DND-41 (cell line): ENCODE measurements at regions not wholly inside any gene's neighbourhood (a gene's known extent, or its start where the extent isn't known, plus 50 kb on each side); places are given as distances from the start of the nearest gene placed in this dataset.

Experiments used
- ATAC-seq: fragments of 200-7000 bp; cut with Tn5 transposase; 3 replicates; pipeline ENCODE4 v1.9.1; 2021; ENCODE audit warnings: low read depth; ENCODE audit not compliant: insufficient read depth
- DNase-seq: peaks from one replicate; pipeline ENCODE4 v3.0.0-alpha.2; 2020
- H2AFZ ChIP-seq: 2 replicates; pipeline ENCODE4 v1.6.0; 2012; ENCODE audit warnings: low read depth, low read length
- H3K27ac ChIP-seq: 2 replicates; pipeline ENCODE4 v1.5.1; 2012; ENCODE audit warnings: low read length, inconsistent platforms
- H3K27me3 ChIP-seq: fragments of 200-600 bp; sonication (generic); 2 replicates; pipeline ENCODE4 v1.6.0; 2012; ENCODE audit warnings: low read length, mild to moderate bottlenecking, inconsistent platforms; ENCODE audit not compliant: insufficient read depth, poor library complexity
- H3K36me3 ChIP-seq: 2 replicates; pipeline ENCODE4 v1.5.1; 2012; ENCODE audit warnings: low read length, inconsistent platforms; ENCODE audit not compliant: insufficient read depth
- H3K4me1 ChIP-seq: 2 replicates; pipeline ENCODE4 v1.5.1; 2012; ENCODE audit warnings: mild to moderate bottlenecking, low read length; ENCODE audit not compliant: insufficient read depth
- H3K4me2 ChIP-seq: 2 replicates; pipeline ENCODE4 v1.6.0; 2012; ENCODE audit warnings: mild to moderate bottlenecking, moderate library complexity, low read length, inconsistent platforms; ENCODE audit not compliant: insufficient read depth
- H3K4me3 ChIP-seq, 2 experiments: fragments of 200-600 bp in 1 of 2; shearing (Covaris generic) in 1 of 2; 2 replicates each; pipeline ENCODE4 v1.5.1; 2012 to 2016; ENCODE audit warnings: inconsistent platforms in 2 of 2, low read length in 2 of 2, mild to moderate bottlenecking in 2 of 2, low read depth in 1 of 2, moderate library complexity in 1 of 2
- H3K79me2 ChIP-seq: 2 replicates; pipeline ENCODE4 v1.6.0; 2012; ENCODE audit warnings: low read length, inconsistent platforms; ENCODE audit not compliant: insufficient read depth
- H3K9ac ChIP-seq: 2 replicates; pipeline ENCODE4 v1.6.0; 2012; ENCODE audit warnings: low read depth, mild to moderate bottlenecking, inconsistent platforms, low read length, moderate library complexity
- H3K9me3 ChIP-seq: 2 replicates; pipeline ENCODE4 v1.5.1; 2012; ENCODE audit warnings: low read length, moderate library complexity, mild to moderate bottlenecking, inconsistent platforms; ENCODE audit not compliant: insufficient read depth, severe bottlenecking
- H4K20me1 ChIP-seq: 2 replicates; pipeline ENCODE4 v1.6.0; 2012; ENCODE audit warnings: low read length; ENCODE audit not compliant: insufficient read depth
- CTCF ChIP-seq: IDR thresholded peaks from 2 replicates; pipeline ENCODE4 v1.5.1; 2012; ENCODE audit warnings: borderline replicate concordance, low read length, moderate library complexity, mild to moderate bottlenecking; ENCODE audit not compliant: poor library complexity, severe bottlenecking; ENCODE audit errors: extremely low read depth
- EZH2 ChIP-seq: IDR thresholded peaks from 3 replicates; pipeline ENCODE4 v1.6.1; 2012; ENCODE audit warnings: borderline replicate concordance, low read depth, mild to moderate bottlenecking, moderate library complexity, low read length, inconsistent platforms; ENCODE audit not compliant: severe bottlenecking

DNA sequence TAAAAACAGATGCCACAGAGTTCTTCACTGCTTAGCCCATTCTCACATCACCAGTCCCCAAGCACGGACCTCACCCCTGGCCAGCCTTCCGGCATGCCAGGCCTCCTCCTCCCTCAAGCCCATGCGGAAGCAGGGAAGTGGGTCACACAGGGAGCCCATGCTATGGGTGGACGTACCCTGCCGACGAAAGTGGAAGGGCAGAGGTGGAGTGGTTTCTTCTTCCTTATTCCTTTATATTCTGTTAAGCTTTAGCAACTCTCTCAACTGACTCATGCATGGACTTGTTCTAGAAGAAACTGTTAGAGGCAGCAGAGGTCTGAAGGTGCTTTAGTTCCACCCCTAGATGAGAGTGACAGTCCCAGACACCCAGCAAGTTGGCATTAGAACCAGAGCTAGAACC is 118.6 kb downstream of the LY86 start:
- H3K4me1 ChIP-seq, result peaks cover 58% of the 10 kb centered on the region
- peak overlapping the region; percentile 41; the same call in 1 of the 2 replicates for H3K27ac ChIP-seq
- DNase-seq (no peak), ATAC-seq (no peak)
- H3K4me2 ChIP-seq, result no peak overlapping the region
- H3K36me3 ChIP-seq, result no peaks in the 10 kb centered on the region
- no peak overlapping the region for H3K9ac ChIP-seq
- H2AFZ ChIP-seq, result no peak overlapping the region
- H3K9me3 ChIP-seq, result no peaks in the 10 kb centered on the region
- H3K27me3 ChIP-seq, result no peaks in the 10 kb centered on the region
- H4K20me1 ChIP-seq, result no peaks in the 10 kb centered on the region
- H3K79me2 ChIP-seq, result no peaks in the 10 kb centered on the region
- H3K4me3 ChIP-seq, result no peak overlapping the region
- TF ChIP-seq CTCF (no peak), EZH2 (no peak)

DNA sequence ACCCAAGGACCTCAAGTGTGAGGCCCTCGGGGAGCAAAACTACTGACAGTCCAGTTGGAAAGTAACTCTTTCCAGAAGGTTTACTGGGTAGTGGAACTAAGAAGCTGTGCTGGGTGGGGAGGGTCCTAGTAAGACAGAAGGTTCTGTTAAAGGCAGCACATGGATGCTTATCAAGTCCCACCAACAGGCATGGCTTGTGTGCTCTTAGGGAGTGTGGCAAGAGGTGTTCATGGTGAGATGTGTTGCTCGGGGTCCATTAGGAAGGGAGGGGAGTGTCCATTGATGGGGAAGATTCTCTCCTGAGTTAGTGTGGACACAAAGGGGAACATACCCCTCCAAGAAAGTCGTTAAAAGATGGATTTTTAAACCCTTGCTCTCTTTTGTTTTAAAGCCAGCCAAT is 120.6 kb downstream of the LY86 start:
- Histone ChIP-seq H3K79me2 (no peaks in the 10 kb centered on the region), H3K36me3 (no peaks in the 10 kb centered on the region), H3K4me1 (peaks cover 60% of the 10 kb centered on the region), H4K20me1 (no peaks in the 10 kb centered on the region), H2AFZ (no peak overlapping the region), H3K9me3 (no peaks in the 10 kb centered on the region), H3K4me2 (no peak overlapping the region), H3K9ac (no peak overlapping the region), H3K4me3 (no peak overlapping the region), H3K27ac (no peak overlapping the region; the same call in 1 of the 2 replicates), H3K27me3 (no peaks in the 10 kb centered on the region)
- TF ChIP-seq CTCF, result no peak
- TF ChIP-seq EZH2, result no peak
- ATAC-seq (no peak), DNase-seq (no peak)

DNA sequence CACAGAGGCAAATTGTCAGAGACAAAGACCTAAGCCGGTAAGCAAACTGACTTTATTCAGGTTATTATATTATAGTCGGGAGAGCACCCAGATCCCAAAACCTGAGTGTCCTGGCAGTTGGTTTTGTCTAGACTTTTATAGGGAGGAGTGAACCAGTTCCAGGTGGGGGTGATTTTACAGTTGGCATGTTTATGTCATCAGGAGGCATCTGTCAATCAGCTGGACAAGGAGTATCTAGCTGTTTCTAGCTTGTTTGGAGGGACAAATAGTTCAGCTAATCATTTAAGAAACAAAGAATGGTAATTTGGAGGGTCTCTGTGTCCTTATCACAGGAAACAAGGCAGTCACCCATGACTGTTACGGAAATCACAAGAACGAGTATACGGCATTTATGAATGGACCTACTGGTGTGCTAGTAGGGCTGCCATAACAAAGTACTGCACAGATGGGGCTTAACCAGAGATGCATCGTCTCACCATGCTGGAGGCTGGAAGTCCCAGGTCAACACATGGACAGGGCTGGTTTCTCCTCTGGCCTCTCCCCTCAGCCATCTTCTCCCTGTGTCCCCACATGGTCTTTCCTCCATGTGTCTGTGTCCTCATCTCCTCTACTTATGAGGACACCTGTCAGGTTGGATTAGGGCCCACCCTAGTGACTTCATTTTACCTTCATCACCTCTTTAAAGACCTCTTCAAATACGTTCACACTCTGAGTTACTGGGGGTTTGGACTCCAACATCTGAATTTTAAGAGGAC is 122.7 kb downstream of the LY86 start:
- Histone ChIP-seq H3K9ac (peak overlapping the region; percentile 55; the same call in 1 of the 2 replicates), H3K27ac (peak overlapping the region; percentile 91)
- ATAC-seq, result peak; percentile 0; the same call in 1 of the 3 replicates

More for the DNA sequence above, 122.7 kb downstream of the LY86 start:
- Histone ChIP-seq H4K20me1 (no peaks in the 10 kb centered on the region), H3K4me1 (peaks cover 59% of the 10 kb centered on the region), H3K79me2 (no peaks in the 10 kb centered on the region), H3K4me3 (no peak overlapping the region), H2AFZ (peak overlapping the region; percentile 63), H3K27me3 (no peaks in the 10 kb centered on the region), H3K4me2 (peak overlapping the region; percentile 58), H3K36me3 (no peaks in the 10 kb centered on the region), H3K9me3 (no peaks in the 10 kb centered on the region)
- no peak for DNase-seq
- TF ChIP-seq CTCF, result no peak
- no peak for TF ChIP-seq EZH2
